ENCODE measurements at regions not wholly inside any gene's neighbourhood (a gene's known extent, or its start where the extent isn't known, plus 50 kb on each side); places are given as distances from the start of the nearest gene placed in this dataset.

GRCh38 chr11:126127284-126127845 lies 64.7 kb upstream of the CDON start:
- no peak for TF ChIP-seq TCF4 (CRISPR knock-in tag; IDR thresholded peaks at IDR 0.05; ENCODE audit: borderline replicate concordance)
- no peak for TF ChIP-seq RARB (CRISPR knock-in tag; IDR thresholded peaks at IDR 0.05)
- TF ChIP-seq PATZ1 (CRISPR knock-in tag; IDR thresholded peaks at IDR 0.05; ENCODE audit: borderline replicate concordance): no peak
- no peak for TF ChIP-seq ZNF8 (CRISPR knock-in tag; IDR thresholded peaks at IDR 0.05)
- no peak for TF ChIP-seq PPARA (CRISPR knock-in tag; IDR thresholded peaks at IDR 0.05; ENCODE audit: borderline replicate concordance)
- TF ChIP-seq ZFP30 (CRISPR knock-in tag; IDR thresholded peaks at IDR 0.05): no peak
- TF ChIP-seq CSRNP3 (CRISPR knock-in tag; IDR thresholded peaks at IDR 0.05): no peak
- no peak for TF ChIP-seq SNAI2 (CRISPR knock-in tag; IDR thresholded peaks at IDR 0.05)
- TF ChIP-seq CSDC2 (CRISPR knock-in tag; IDR thresholded peaks at IDR 0.05): no peak
- TF ChIP-seq ZNF70 (CRISPR knock-in tag; IDR thresholded peaks at IDR 0.05): no peak
- TF ChIP-seq ARNTL (CRISPR knock-in tag; IDR thresholded peaks at IDR 0.05; ENCODE audit: borderline replicate concordance, low read depth): no peak
- no peak for TF ChIP-seq TOX (CRISPR knock-in tag; IDR thresholded peaks at IDR 0.05; ENCODE audit: borderline replicate concordance)
- TF ChIP-seq POU6F1 (CRISPR knock-in tag; IDR thresholded peaks at IDR 0.05; ENCODE audit: borderline replicate concordance, low read depth): no peak
- TF ChIP-seq ISL1 (CRISPR knock-in tag; IDR thresholded peaks at IDR 0.05): no peak
